HepG2 (cell line): ENCODE measurements at regions not wholly inside any gene's neighbourhood (a gene's known extent, or its start where the extent isn't known, plus 50 kb on each side); places are given as distances from the start of the nearest gene placed in this dataset.

Source experiments
- ATAC-seq: fragments of 200-7000 bp; cut with Tn5 transposase; 3 replicates; pipeline ENCODE4 v1.9.1; 2020; ENCODE audit warnings: mild to moderate bottlenecking, moderate library complexity
- BruUV-seq: library from RNA; stranded (reverse); fragments of 400-500 nt; replicated peaks from 2 replicates; lab custom pipeline; 2021; lab: Mats Ljungman, UMichigan
- CTCF ChIA-PET: fragments of 300-600 bp; formaldehyde crosslinking; extraction: SDS; loops from one replicate; lab custom pipeline; 2021; ENCODE audit warnings: low total read pairs, inconsistent platforms, low intra/inter-chr PET ratio; lab: Yijun Ruan, JAX
- POLR2A ChIA-PET: fragments of 350-600 bp; sonication (Branson Sonifier 250); formaldehyde crosslinking; loops from one replicate; lab custom pipeline; 2020; ENCODE audit warnings: antibody characterized with exemption, inconsistent platforms; lab: Yijun Ruan, JAX
- DNase-seq: peaks from one replicate; pipeline ENCODE4 v3.0.0-alpha.2; 2015; ENCODE audit warnings: low spot score
- FAIRE-seq: peaks from 3 replicates; lab custom pipeline; 2011; peaks lifted over from hg19 to GRCh38; lab: Jason Lieb, UNC
- H2AFZ ChIP-seq: one replicate; pipeline ENCODE4 v1.6.1; 2011; ENCODE audit warnings: low read length, inconsistent platforms
- H3K27ac ChIP-seq: fragments of 300-600 bp; 3 replicates; pipeline ENCODE4 v1.8.0; 2011; ENCODE audit warnings: mixed run types, mild to moderate bottlenecking, mixed read lengths, low read length, inconsistent platforms; ENCODE audit not compliant: insufficient read depth; ENCODE audit errors: extremely low read length
- H3K27me3 ChIP-seq, 2 experiments: fragments of 200-600 bp in 1 of 2; 2 replicates in 1 of 2; 3 replicates in 1 of 2; pipeline versions ENCODE4 v1.6.0 to v1.8.0; 2011; ENCODE audit warnings: low read length in 2 of 2, mild to moderate bottlenecking in 2 of 2, moderate library complexity in 2 of 2, inconsistent platforms in 1 of 2; ENCODE audit not compliant: insufficient read depth in 2 of 2, control insufficient read depth in 1 of 2
- H3K36me3 ChIP-seq, 2 experiments: fragments of 200-600 bp in 1 of 2; replicated peaks in 1 of 2; 2 replicates in 1 of 2; 3 replicates in 1 of 2; pipeline versions ENCODE4 v1.5.1 to v1.8.0; 2011; ENCODE audit warnings: low read length in 2 of 2, inconsistent platforms in 1 of 2; ENCODE audit not compliant: insufficient read depth in 2 of 2, control insufficient read depth in 1 of 2
- H3K4me1 ChIP-seq: 2 replicates; pipeline ENCODE4 v1.5.1; 2012; ENCODE audit warnings: low read length, inconsistent platforms; ENCODE audit not compliant: insufficient read depth
- H3K4me2 ChIP-seq: 2 replicates; pipeline ENCODE4 v1.6.0; 2011; ENCODE audit warnings: low read depth, low read length, inconsistent platforms
- H3K4me3 ChIP-seq, 3 experiments: fragments of 200-600 bp in 1 of 3; sonication (generic), shearing (Covaris generic) in 1 of 3; replicated peaks in 1 of 3; 2 replicates each; pipeline ENCODE4 v1.5.1; 2011 to 2016; ENCODE audit warnings: low read length in 3 of 3, inconsistent platforms in 2 of 3, low read depth in 2 of 3, mild to moderate bottlenecking in 2 of 3, control low read depth in 1 of 3, mixed read lengths in 1 of 3; ENCODE audit not compliant: insufficient read depth in 1 of 3
- H3K79me2 ChIP-seq: one replicate; pipeline ENCODE4 v1.6.1; 2011; ENCODE audit warnings: low read length, inconsistent platforms; ENCODE audit not compliant: insufficient read depth
- H3K9ac ChIP-seq: 2 replicates; pipeline ENCODE4 v1.6.0; 2011; ENCODE audit warnings: mild to moderate bottlenecking, low read depth, low read length, inconsistent platforms; ENCODE audit not compliant: insufficient read depth
- H3K9me3 ChIP-seq: 2 replicates; pipeline ENCODE4 v1.5.1; 2012; ENCODE audit warnings: mild to moderate bottlenecking, low read length
- H4K20me1 ChIP-seq: 2 replicates; pipeline ENCODE4 v1.6.0; 2011; ENCODE audit warnings: inconsistent platforms, mild to moderate bottlenecking, low read length, moderate library complexity; ENCODE audit not compliant: insufficient read depth
- CEBPB ChIP-seq: IDR thresholded peaks from 2 replicates; pipeline ENCODE4 v1.6.1; 2011; ENCODE audit warnings: low read depth, low read length, improper control_type of control experiment, borderline replicate concordance
- KAT2B ChIP-seq: fragments of 150-350 bp; IDR thresholded peaks from 2 replicates; pipeline ENCODE4 v1.6.1; 2014; ENCODE audit warnings: low read depth, low read length, borderline replicate concordance
- KLF13 ChIP-seq: sonication (generic); formaldehyde crosslinking; IDR thresholded peaks from 2 replicates; pipeline ENCODE4 v1.4.0; 2020; ENCODE audit warnings: mild to moderate bottlenecking, missing genetic modification reagents
- NR2F6 ChIP-seq, 2 experiments: IDR thresholded peaks; 2 replicates each; pipeline ENCODE4 v1.6.1; 2016; ENCODE audit warnings: antibody characterized with exemption in 1 of 2, mild to moderate bottlenecking in 1 of 2
- RBM39 ChIP-seq: fragments of 200-400 bp; formaldehyde crosslinking; IDR thresholded peaks from one replicate; pipeline ENCODE4 v1.6.1; 2018; ENCODE audit warnings: antibody characterized with exemption, mild to moderate bottlenecking, low read depth, low read length; ENCODE audit not compliant: poor library complexity, severe bottlenecking
- WIZ ChIP-seq: sonication (generic); formaldehyde crosslinking; IDR thresholded peaks from 2 replicates; pipeline ENCODE4 v1.5.1; 2020; ENCODE audit warnings: mild to moderate bottlenecking, missing genetic modification reagents
- ZNF205 ChIP-seq: IDR thresholded peaks from 2 replicates; pipeline ENCODE4 v1.6.1; 2018; ENCODE audit warnings: missing biosample characterization, missing genetic modification reagents
- WGBS: methylation state at CpG from one replicate; pipeline ENCODE4 v1.1.6; 2017; ENCODE audit warnings: low lambda C conversion rate; 5-methylcytosine and 5-hydroxymethylcytosine counted together
- in situ Hi-C: cut with HindIII; loops from 2 replicates; pipeline ENCODE4 v1.10.0; 2017; ENCODE audit warnings: low pct_unique_long_range_greater_than_20kb; ENCODE audit not compliant: extremely low pct_ligation_motif_present
- intact Hi-C: fragments of 100-400 bp; cut with micrococcal nuclease; formaldehyde crosslinking; loops from one replicate; pipeline ENCODE4 v1.10.0; 2022; ENCODE audit not compliant: unreplicated experiment
- TF ChIP-seq, protein P1 (sequence below): IDR thresholded peaks from 2 replicates; pipeline ENCODE4 v1.6.1; 2016; ENCODE audit warnings: missing genetic modification reagents, missing compliant biosample characterization

DNA sequence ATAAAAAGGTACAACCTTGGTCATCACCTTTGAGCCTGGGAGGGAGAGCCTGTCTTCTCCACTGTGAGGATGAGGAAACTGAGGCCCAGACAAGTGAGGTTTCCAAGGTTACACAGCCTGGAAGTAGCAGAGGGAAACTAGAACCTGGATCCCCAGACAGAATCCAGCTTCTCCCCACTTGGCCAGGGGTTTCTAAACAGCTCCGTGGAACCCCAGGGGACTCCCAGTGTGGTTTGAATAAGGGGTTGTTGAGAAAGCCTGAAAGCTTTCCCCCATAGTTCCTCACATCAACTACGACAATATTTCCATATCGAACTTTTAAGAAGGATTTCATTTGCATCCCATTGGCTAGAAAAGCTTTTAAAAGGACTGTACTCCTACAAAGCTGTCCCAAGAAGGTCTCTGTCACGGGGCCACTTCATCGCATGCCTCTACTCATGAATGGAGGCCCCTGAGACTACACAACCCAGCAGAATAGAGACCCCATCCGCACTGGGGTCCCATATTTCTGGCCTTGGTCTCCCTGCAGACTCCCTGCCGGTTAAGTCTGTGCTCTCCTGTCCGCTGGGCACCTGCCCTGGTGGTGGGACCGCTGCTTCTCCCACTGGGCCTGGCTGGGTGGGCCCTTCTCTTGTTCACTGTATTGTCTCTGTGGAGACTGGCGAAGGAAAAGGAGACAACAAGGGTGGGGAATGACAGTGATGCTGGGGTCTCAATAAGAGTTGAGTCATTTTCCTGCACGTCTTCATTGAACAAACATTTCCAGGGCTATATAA is 178.5 kb downstream of the SMAD6 start (continued):
- TF ChIP-seq NR2F6 (IDR thresholded peaks at IDR 0.05) (no peak), NR2F6 (CRISPR knock-in tag; IDR thresholded peaks at IDR 0.05) (no peak), WIZ (CRISPR knock-in tag) (no peak), KAT2B (no peak), CEBPB (no peak)
- TF ChIP-seq, protein P1, sequence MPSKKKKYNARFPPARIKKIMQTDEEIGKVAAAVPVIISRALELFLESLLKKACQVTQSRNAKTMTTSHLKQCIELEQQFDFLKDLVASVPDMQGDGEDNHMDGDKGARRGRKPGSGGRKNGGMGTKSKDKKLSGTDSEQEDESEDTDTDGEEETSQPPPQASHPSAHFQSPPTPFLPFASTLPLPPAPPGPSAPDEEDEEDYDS (CRISPR knock-in tag) = no peak
- TF ChIP-seq, all 625 proteins: peak for 0

DNA sequence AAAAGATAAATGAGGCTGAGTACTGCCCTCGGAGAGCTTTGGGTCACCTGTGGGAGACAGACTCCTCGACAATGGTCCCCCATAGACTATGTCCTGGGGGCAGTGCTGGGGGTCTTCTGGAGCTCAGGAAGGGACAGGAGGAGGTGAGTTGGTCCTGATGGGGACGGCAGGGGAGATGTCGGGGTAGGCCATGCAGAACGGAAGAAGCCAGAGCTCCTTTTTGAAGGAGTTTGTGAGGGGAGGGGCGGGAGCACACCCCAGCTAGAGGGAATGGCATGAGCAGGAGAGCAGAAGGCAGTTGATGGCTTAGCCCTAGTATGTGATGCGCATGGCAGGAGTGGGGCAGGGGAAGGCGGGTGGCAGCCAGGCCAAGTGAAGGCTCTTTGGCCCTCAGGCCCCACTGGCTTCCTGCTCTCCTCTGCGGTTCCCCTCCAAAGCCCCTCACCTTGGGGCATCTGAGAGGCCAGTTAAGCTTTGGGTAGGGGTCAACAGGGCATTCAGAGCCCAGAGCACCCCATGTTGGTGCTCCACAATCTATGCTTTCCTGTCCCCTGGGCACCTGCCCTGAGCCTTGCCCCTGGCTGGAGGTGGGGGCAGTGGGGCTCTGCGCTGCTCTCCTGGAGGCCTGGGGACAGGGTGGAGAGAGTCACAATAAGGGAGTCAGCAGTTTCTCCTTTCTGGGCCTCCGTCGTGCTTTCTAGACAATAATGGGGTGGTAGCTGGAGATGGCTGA is 179.3 kb downstream of the SMAD6 start:
- TF ChIP-seq ZNF205 (CRISPR knock-in tag) = no peak
- no peak for TF ChIP-seq RBM39
- no peak for TF ChIP-seq KLF13
- CTCF ChIA-PET = no interaction called here
- Histone ChIP-seq H3K79me2 (no peaks in the 10 kb centered on the region), H3K36me3 (no peaks in the 10 kb centered on the region), H3K27me3 (peaks cover 4 to 30% of the 10 kb centered on the region in 2 experiments; a peak in 2 of 5 replicates), H4K20me1 (no peaks in the 10 kb centered on the region), H3K27ac (no peak overlapping the region), H3K9me3 (no peaks in the 10 kb centered on the region), H3K9ac (no peak overlapping the region), H3K4me3 (no peak overlapping the region), H3K4me2 (no peak overlapping the region), H3K4me1 (peaks cover 13% of the 10 kb centered on the region), H2AFZ (no peak overlapping the region)
- ATAC-seq = no peak
- FAIRE-seq = no peak
- intact Hi-C loops (no loop called here), in situ Hi-C loops (no loop called here)
- 50% methylated on average over 7 of the region's 12 CpGs for WGBS
- POLR2A ChIA-PET = no interaction called here
- no TSS peak for BruUV-seq
- no peak for DNase-seq
